A673 (cell line): ENCODE measurements at regions not wholly inside any gene's neighbourhood (a gene's known extent, or its start where the extent isn't known, plus 50 kb on each side); places are given as distances from the start of the nearest gene placed in this dataset.

Source experiments
- BruUV-seq: library from RNA; stranded (reverse); fragments of 400-500 nt; replicated peaks from 2 replicates; lab custom pipeline; 2021; lab: Mats Ljungman, UMichigan
- CTCF ChIA-PET: fragments of 300-600 bp; sonication (Branson Sonifier 250); formaldehyde crosslinking; loops from one replicate; lab custom pipeline; 2022; ENCODE audit warnings: antibody characterized with exemption; lab: Charles Lee
- POLR2A ChIA-PET: fragments of 300-600 bp; sonication (Branson Sonifier 250); formaldehyde crosslinking; loops from one replicate; lab custom pipeline; 2022; ENCODE audit warnings: antibody characterized with exemption; ENCODE audit not compliant: low non-redundant PET; lab: Charles Lee
- DNase-seq: peaks from one replicate; pipeline ENCODE4 v3.0.0-alpha.2; 2015; ENCODE audit warnings: low spot score
- H3K27ac ChIP-seq: fragments of 200-600 bp; sonication (generic); 2 replicates; pipeline ENCODE4 v1.5.1; 2016; ENCODE audit warnings: mixed run types, low read depth, mild to moderate bottlenecking, mixed read lengths, antibody characterized with exemption, low read length; ENCODE audit not compliant: poor library complexity, severe bottlenecking
- H3K27me3 ChIP-seq: fragments of 200-600 bp; sonication (generic); replicated peaks from 2 replicates; pipeline ENCODE4 v1.6.1; 2017; ENCODE audit warnings: mixed run types, low read depth, mild to moderate bottlenecking, mixed read lengths, antibody characterized with exemption, low read length; ENCODE audit not compliant: insufficient read depth, poor library complexity
- H3K36me3 ChIP-seq: fragments of 200-600 bp; sonication (generic); 2 replicates; pipeline ENCODE4 v1.6.1; 2016; ENCODE audit warnings: mixed run types, mild to moderate bottlenecking, mixed read lengths, antibody characterized with exemption, low read length; ENCODE audit not compliant: insufficient read depth, poor library complexity, severe bottlenecking
- H3K4me1 ChIP-seq: fragments of 200-600 bp; sonication (generic); 2 replicates; pipeline ENCODE4 v1.6.1; 2017; ENCODE audit warnings: mixed run types, mild to moderate bottlenecking, mixed read lengths, antibody characterized with exemption, low read length; ENCODE audit not compliant: insufficient read depth, poor library complexity, severe bottlenecking
- H3K4me3 ChIP-seq: fragments of 200-600 bp; sonication (generic); 2 replicates; pipeline ENCODE4 v1.5.1; 2016; ENCODE audit warnings: low read depth, mixed run types, mild to moderate bottlenecking, mixed read lengths, low read length; ENCODE audit not compliant: poor library complexity, severe bottlenecking
- H3K9me3 ChIP-seq: fragments of 200-600 bp; sonication (generic); 2 replicates; pipeline ENCODE4 v1.6.1; 2016; ENCODE audit warnings: mixed run types, low read depth, mild to moderate bottlenecking, mixed read lengths, antibody characterized with exemption, low read length; ENCODE audit not compliant: poor library complexity, severe bottlenecking
- CTCF ChIP-seq: fragments of 300-800, 200-600 bp; sonication (generic); conservative IDR thresholded peaks from 2 replicates; pipeline ENCODE4 v1.5.1; 2017; ENCODE audit warnings: low read depth, mild to moderate bottlenecking, antibody characterized with exemption, low read length, moderate library complexity, mixed read lengths
- EZH2 ChIP-seq: fragments of 200-600 bp; sonication (generic); IDR thresholded peaks from 2 replicates; pipeline ENCODE4 v1.6.1; 2017; ENCODE audit warnings: borderline replicate concordance, low read depth, mild to moderate bottlenecking, mixed read lengths, antibody characterized with exemption, low read length; ENCODE audit not compliant: poor library complexity, severe bottlenecking
- intact Hi-C: fragments of 100-400 bp; cut with micrococcal nuclease; formaldehyde crosslinking; loops from one replicate; pipeline ENCODE4 v1.10.0; 2022; ENCODE audit not compliant: unreplicated experiment

GRCh38 chr2:207428573-207428972 lies 101.2 kb upstream of the CREB1 start:
- Histone ChIP-seq H3K4me1 (no peaks in the 10 kb centered on the region), H3K4me3 (no peak overlapping the region), H3K9me3 (no peaks in the 10 kb centered on the region), H3K27ac (no peak overlapping the region), H3K36me3 (no peaks in the 10 kb centered on the region), H3K27me3 (no peaks in the 10 kb centered on the region)
- POLR2A ChIA-PET: no interaction called here
- BruUV-seq: no TSS peak
- DNase-seq: no peak
- TF ChIP-seq CTCF: no peak
- no peak for TF ChIP-seq EZH2
- CTCF ChIA-PET: no interaction called here
- intact Hi-C loops: no loop called here

DNA sequence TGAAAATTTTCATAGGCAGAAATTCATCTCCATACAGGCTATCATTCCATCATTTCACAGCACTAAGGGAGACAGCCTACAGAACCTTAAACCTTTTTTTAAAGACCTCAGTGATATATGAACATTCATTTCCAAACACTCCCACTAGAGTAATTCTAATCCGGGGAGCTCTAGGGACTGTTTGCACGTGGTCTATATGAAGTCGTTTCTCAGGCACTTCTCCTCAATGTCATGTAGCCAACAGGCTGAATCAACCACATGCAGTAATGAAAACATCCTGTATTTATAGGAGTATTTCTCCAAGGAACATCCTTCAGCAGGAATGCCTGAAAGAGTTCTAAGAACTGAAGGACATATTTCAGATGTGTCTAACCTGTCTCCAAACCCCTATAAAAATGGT lies 97.3 kb upstream of the CREB1 start:
- ChIA-PET POLR2A (no interaction called here), CTCF (no interaction called here)
- H3K27me3 ChIP-seq: no peaks in the 10 kb centered on the region
- H3K36me3 ChIP-seq: no peaks in the 10 kb centered on the region
- DNase-seq: no peak
- H3K9me3 ChIP-seq: no peaks in the 10 kb centered on the region
- H3K27ac ChIP-seq: no peak overlapping the region
- no peak overlapping the region for H3K4me3 ChIP-seq
- BruUV-seq: no TSS peak
- TF ChIP-seq CTCF (no peak), EZH2 (no peak)
- H3K4me1 ChIP-seq: no peaks in the 10 kb centered on the region
- intact Hi-C loops: no loop called here

- intact Hi-C loops: no loop called here
- H3K27me3 ChIP-seq: no peaks in the 10 kb centered on the region
- H3K4me1 ChIP-seq: no peaks in the 10 kb centered on the region
- no peaks in the 10 kb centered on the region for H3K36me3 ChIP-seq
- ChIA-PET CTCF (interaction anchor here (0.6 kb wide), 1 partner anchor 230 kb away, joined by 3 read pairs; no protein-coding TSS in a partner anchor), POLR2A (no interaction called here)
- H3K4me3 ChIP-seq: no peak overlapping the region
- H3K9me3 ChIP-seq: no peaks in the 10 kb centered on the region
- H3K27ac ChIP-seq: no peak overlapping the region
- BruUV-seq: no TSS peak
- no peak for TF ChIP-seq CTCF
- TF ChIP-seq EZH2: no peak
- DNase-seq: no peak
These were observed 95.5 kb upstream of the CREB1 start for GRCh38 chr2:207434306-207434705.
